ENCODE measurements at regions not wholly inside any gene's neighbourhood (a gene's known extent, or its start where the extent isn't known, plus 50 kb on each side); places are given as distances from the start of the nearest gene placed in this dataset.
"Not testable (repeated sequence)": the region's sequence is repeated elsewhere in the genome, so short reads cannot be mapped to it uniquely, and the experiment has no call there.

GRCh38 chr5:56632939-56633338 is 182.4 kb upstream of the MAP3K1 start:
- no peak for FAIRE-seq
- no peak overlapping the region for H3K27ac ChIP-seq
- 55 to 65% methylated on average over 1 of the region's 1 CpG for WGBS, 2 donors
- no peak overlapping the region for H3K4me3 ChIP-seq
- no peaks in the 10 kb centered on the region for H3K27me3 ChIP-seq
- no peaks in the 10 kb centered on the region for H3K36me3 ChIP-seq
- H3K4me1 ChIP-seq: peaks cover 3 to 29% (median 25%) of the 10 kb centered on the region in 3 donors
- intact Hi-C loops (cut with DNase I): no loop called here
- TF ChIP-seq, protein P1, sequence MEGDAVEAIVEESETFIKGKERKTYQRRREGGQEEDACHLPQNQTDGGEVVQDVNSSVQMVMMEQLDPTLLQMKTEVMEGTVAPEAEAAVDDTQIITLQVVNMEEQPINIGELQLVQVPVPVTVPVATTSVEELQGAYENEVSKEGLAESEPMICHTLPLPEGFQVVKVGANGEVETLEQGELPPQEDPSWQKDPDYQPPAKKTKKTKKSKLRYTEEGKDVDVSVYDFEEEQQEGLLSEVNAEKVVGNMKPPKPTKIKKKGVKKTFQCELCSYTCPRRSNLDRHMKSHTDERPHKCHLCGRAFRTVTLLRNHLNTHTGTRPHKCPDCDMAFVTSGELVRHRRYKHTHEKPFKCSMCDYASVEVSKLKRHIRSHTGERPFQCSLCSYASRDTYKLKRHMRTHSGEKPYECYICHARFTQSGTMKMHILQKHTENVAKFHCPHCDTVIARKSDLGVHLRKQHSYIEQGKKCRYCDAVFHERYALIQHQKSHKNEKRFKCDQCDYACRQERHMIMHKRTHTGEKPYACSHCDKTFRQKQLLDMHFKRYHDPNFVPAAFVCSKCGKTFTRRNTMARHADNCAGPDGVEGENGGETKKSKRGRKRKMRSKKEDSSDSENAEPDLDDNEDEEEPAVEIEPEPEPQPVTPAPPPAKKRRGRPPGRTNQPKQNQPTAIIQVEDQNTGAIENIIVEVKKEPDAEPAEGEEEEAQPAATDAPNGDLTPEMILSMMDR (IDR thresholded peaks at IDR 0.05): no peak
- DNase-seq: no peak
- ATAC-seq: no peak
- no peaks in the 10 kb centered on the region for H3K9me3 ChIP-seq

DNA sequence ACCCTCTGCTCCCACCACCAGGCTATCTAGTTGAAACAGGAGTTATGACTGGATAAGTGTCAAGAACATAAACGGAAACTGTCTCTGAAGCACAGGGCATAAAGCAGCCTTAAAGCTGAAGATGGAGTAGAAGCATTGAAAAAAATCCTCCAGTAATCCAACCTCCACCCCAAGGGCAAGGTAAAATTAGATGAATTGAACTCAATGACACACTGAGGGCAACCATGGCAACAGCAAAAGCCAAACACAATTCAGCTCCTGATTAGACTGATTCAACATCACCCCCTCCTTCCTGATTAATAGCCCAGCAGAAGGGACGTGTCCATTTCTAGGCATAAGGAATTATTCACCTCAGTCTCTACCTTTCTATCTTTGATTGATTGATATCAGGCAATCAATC is 183.2 kb upstream of the MAP3K1 start:
- DNase-seq (no peak), ATAC-seq (peak; percentile 54 to 64 (median 60)), FAIRE-seq (no peak)
- Histone ChIP-seq H3K27ac (no peak overlapping the region), H3K36me3 (no peaks in the 10 kb centered on the region), H3K4me3 (no peak overlapping the region), H3K27me3 (no peaks in the 10 kb centered on the region), H3K4me1 (peaks cover 3 to 23% (median 18%) of the 10 kb centered on the region in 3 donors), H3K9me3 (no peaks in the 10 kb centered on the region)
- intact Hi-C loops (cut with DNase I): no loop called here
- TF ChIP-seq, protein P1 (IDR thresholded peaks at IDR 0.05): no peak
- 51 to 52% methylated on average over 2 of the region's 2 CpGs for WGBS, 2 donors

GRCh38 chr5:56631719-56632118 is 183.6 kb upstream of the MAP3K1 start:
- no peaks in the 10 kb centered on the region for H3K27me3 ChIP-seq
- WGBS, 2 donors: 63 to 67% methylated on average over 2 of the region's 2 CpGs
- ATAC-seq (peak in 1 of 4 donors; percentile 30), FAIRE-seq (no peak), DNase-seq (no peak)
- peaks cover 3 to 18% (median 13%) of the 10 kb centered on the region in 3 donors for H3K4me1 ChIP-seq
- intact Hi-C loops (cut with DNase I): no loop called here
- TF ChIP-seq, protein P1 (IDR thresholded peaks at IDR 0.05): no peak
- no peak overlapping the region for H3K27ac ChIP-seq
- H3K36me3 ChIP-seq: no peaks in the 10 kb centered on the region
- H3K9me3 ChIP-seq: no peaks in the 10 kb centered on the region
- no peak overlapping the region for H3K4me3 ChIP-seq

DNA sequence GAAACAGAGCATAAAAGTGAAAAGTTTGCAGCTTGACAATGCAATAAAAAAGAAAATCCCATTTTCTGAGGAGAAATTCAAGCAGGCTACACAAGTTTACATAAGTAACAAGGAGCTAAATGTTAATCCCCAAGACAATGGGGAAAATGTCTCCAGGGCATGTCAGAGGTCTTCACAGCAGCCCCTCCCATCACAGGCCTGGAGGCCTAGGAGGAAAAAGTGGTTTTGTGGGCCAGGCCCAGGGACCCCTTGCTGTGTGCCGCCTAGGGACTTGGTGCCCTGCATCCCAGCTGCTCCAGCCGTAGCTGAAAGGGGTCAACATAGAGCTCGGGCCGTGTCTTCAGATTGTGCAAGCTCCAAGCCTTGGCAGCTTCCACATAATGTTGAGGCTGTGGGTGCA is 186.7 kb upstream of the MAP3K1 start:
- intact Hi-C loops (cut with DNase I); FAIRE-seq; H3K27me3 ChIP-seq; H3K36me3 ChIP-seq; H3K4me3 ChIP-seq; H3K27ac ChIP-seq; ATAC-seq; DNase-seq; H3K4me1 ChIP-seq; H3K9me3 ChIP-seq: not testable (repeated sequence)
- WGBS, 2 donors: 94 to 100% methylated on average over 4 of the region's 4 CpGs

GRCh38 chr5:56625541-56625940 is 189.8 kb upstream of the MAP3K1 start:
- Histone ChIP-seq H3K9me3 (no peaks in the 10 kb centered on the region), H3K36me3 (no peaks in the 10 kb centered on the region), H3K4me3 (no peak overlapping the region), H3K27ac (no peak overlapping the region), H3K4me1 (no peaks in the 10 kb centered on the region), H3K27me3 (no peaks in the 10 kb centered on the region)
- intact Hi-C loops (cut with DNase I): no loop called here
- ATAC-seq: no peak
- no peak for DNase-seq
- WGBS, 2 donors: 66 to 74% methylated on average over 2 of the region's 2 CpGs
- FAIRE-seq: no peak
- TF ChIP-seq, protein P1 (IDR thresholded peaks at IDR 0.05): no peak
